ENCODE measurements at regions not wholly inside any gene's neighbourhood (a gene's known extent, or its start where the extent isn't known, plus 50 kb on each side); places are given as distances from the start of the nearest gene placed in this dataset.

GRCh38 chr4:166257276-166257675 lies 384.2 kb downstream of the TLL1 start:
- Histone ChIP-seq H3K4me1 (ENCODE audit: insufficient read depth, low read length, poor library complexity, severe bottlenecking) (no peaks in the 10 kb centered on the region), H3K27me3 (replicated peaks; ENCODE audit: insufficient read depth, low read depth, low read length, poor library complexity) (no peaks in the 10 kb centered on the region), H3K9me3 (ENCODE audit: low read depth, low read length, poor library complexity, severe bottlenecking) (no peaks in the 10 kb centered on the region), H3K27ac (ENCODE audit: low read depth, low read length, poor library complexity, severe bottlenecking) (no peak overlapping the region), H3K4me3 (ENCODE audit: low read depth, low read length, poor library complexity, severe bottlenecking) (no peak overlapping the region), H3K36me3 (ENCODE audit: insufficient read depth, low read length, poor library complexity, severe bottlenecking) (no peaks in the 10 kb centered on the region)
- POLR2A ChIA-PET (ENCODE audit: low non-redundant PET), result no interaction called here
- CTCF ChIA-PET, result no interaction called here
- intact Hi-C loops (cut with micrococcal nuclease; ENCODE audit: unreplicated experiment), result no loop called here
- BruUV-seq (replicated peaks), result no TSS peak
- TF ChIP-seq CTCF (conservative IDR thresholded peaks at IDR 0.05; ENCODE audit: low read depth, low read length) (no peak), EZH2 (IDR thresholded peaks at IDR 0.05; ENCODE audit: borderline replicate concordance, low read depth, low read length, poor library complexity, severe bottlenecking) (no peak)
- no peak for DNase-seq (ENCODE audit: low spot score)

GRCh38 chr4:166257891-166258290 lies 384.9 kb downstream of the TLL1 start:
- H3K27me3 ChIP-seq (replicated peaks; ENCODE audit: insufficient read depth, low read depth, low read length, poor library complexity), result no peaks in the 10 kb centered on the region
- ChIA-PET POLR2A (ENCODE audit: low non-redundant PET) (no interaction called here), CTCF (no interaction called here)
- no peak for TF ChIP-seq CTCF (conservative IDR thresholded peaks at IDR 0.05; ENCODE audit: low read depth, low read length)
- TF ChIP-seq EZH2 (IDR thresholded peaks at IDR 0.05; ENCODE audit: borderline replicate concordance, low read depth, low read length, poor library complexity, severe bottlenecking), result no peak
- no peaks in the 10 kb centered on the region for H3K9me3 ChIP-seq (ENCODE audit: low read depth, low read length, poor library complexity, severe bottlenecking)
- no peak overlapping the region for H3K27ac ChIP-seq (ENCODE audit: low read depth, low read length, poor library complexity, severe bottlenecking)
- H3K4me3 ChIP-seq (ENCODE audit: low read depth, low read length, poor library complexity, severe bottlenecking), result no peak overlapping the region
- intact Hi-C loops (cut with micrococcal nuclease; ENCODE audit: unreplicated experiment), result no loop called here
- no peak for DNase-seq (ENCODE audit: low spot score)
- no peaks in the 10 kb centered on the region for H3K4me1 ChIP-seq (ENCODE audit: insufficient read depth, low read length, poor library complexity, severe bottlenecking)
- no TSS peak for BruUV-seq (replicated peaks)
- H3K36me3 ChIP-seq (ENCODE audit: insufficient read depth, low read length, poor library complexity, severe bottlenecking), result no peaks in the 10 kb centered on the region

- ChIA-PET POLR2A (ENCODE audit: low non-redundant PET) (no interaction called here), CTCF (no interaction called here)
- Histone ChIP-seq H3K4me1 (ENCODE audit: insufficient read depth, low read length, poor library complexity, severe bottlenecking) (no peaks in the 10 kb centered on the region), H3K27me3 (replicated peaks; ENCODE audit: insufficient read depth, low read depth, low read length, poor library complexity) (no peaks in the 10 kb centered on the region), H3K36me3 (ENCODE audit: insufficient read depth, low read length, poor library complexity, severe bottlenecking) (no peaks in the 10 kb centered on the region), H3K27ac (ENCODE audit: low read depth, low read length, poor library complexity, severe bottlenecking) (no peak overlapping the region), H3K4me3 (ENCODE audit: low read depth, low read length, poor library complexity, severe bottlenecking) (no peak overlapping the region), H3K9me3 (ENCODE audit: low read depth, low read length, poor library complexity, severe bottlenecking) (no peaks in the 10 kb centered on the region)
- intact Hi-C loops (cut with micrococcal nuclease; ENCODE audit: unreplicated experiment), result no loop called here
- TF ChIP-seq CTCF (conservative IDR thresholded peaks at IDR 0.05; ENCODE audit: low read depth, low read length) (no peak), EZH2 (IDR thresholded peaks at IDR 0.05; ENCODE audit: borderline replicate concordance, low read depth, low read length, poor library complexity, severe bottlenecking) (no peak)
- DNase-seq (ENCODE audit: low spot score), result no peak
- BruUV-seq (replicated peaks), result no TSS peak
Observed at GRCh38 chr4:166259081-166259480, 386.0 kb downstream of the TLL1 start.
